Suprapubic skin (tissue), 4 donors: ENCODE measurements at regions not wholly inside any gene's neighbourhood (a gene's known extent, or its start where the extent isn't known, plus 50 kb on each side); places are given as distances from the start of the nearest gene placed in this dataset.
"Not testable (repeated sequence)": the region's sequence is repeated elsewhere in the genome, so short reads cannot be mapped to it uniquely, and the experiment has no call there.

Experiments used
- DNase-seq, 2 donors: peaks; one replicate each; pipeline ENCODE4 v3.0.0-alpha.2; 2019; ENCODE audit warnings: low spot score in 2 of 2
- H3K27ac ChIP-seq: fragments of 200-600 bp; sonication (generic); one replicate; pipeline ENCODE4 v1.5.1; 2019
- H3K27me3 ChIP-seq: fragments of 200-600 bp; sonication (generic); one replicate; pipeline ENCODE4 v1.5.1; 2019
- H3K36me3 ChIP-seq: fragments of 200-600 bp; sonication (generic); one replicate; pipeline ENCODE4 v1.5.1; 2019
- H3K4me1 ChIP-seq: fragments of 200-600 bp; sonication (generic); one replicate; pipeline ENCODE4 v1.5.1; 2019
- H3K4me3 ChIP-seq: fragments of 200-600 bp; sonication (generic); one replicate; pipeline ENCODE4 v1.5.1; 2019; ENCODE audit warnings: mild to moderate bottlenecking
- H3K9me3 ChIP-seq: fragments of 200-600 bp; sonication (generic); one replicate; pipeline ENCODE4 v1.5.1; 2019
- EP300 ChIP-seq: sonication (generic); formaldehyde crosslinking; IDR thresholded peaks from one replicate; pipeline ENCODE4 v1.6.1; 2017; ENCODE audit warnings: antibody characterized with exemption
- POLR2A ChIP-seq, 2 donors: fragments of 450-650 bp; IDR thresholded peaks; one replicate each; pipeline ENCODE4 v1.6.1; 2017; ENCODE audit warnings: antibody characterized with exemption in 2 of 2, mild to moderate bottlenecking in 2 of 2, moderate library complexity in 2 of 2
- POLR2AphosphoS5 ChIP-seq, 3 donors: sonication (generic); formaldehyde crosslinking; IDR thresholded peaks; one replicate each; pipeline ENCODE4 v1.6.1; 2017; ENCODE audit warnings: antibody characterized with exemption in 3 of 3
- WGBS: methylation state at CpG from one replicate; pipeline ENCODE4 v1.1.5; 2018; 5-methylcytosine and 5-hydroxymethylcytosine counted together
- TF ChIP-seq, protein P1 (sequence below), 2 donors: fragments of 200-600 bp in 1 of 2; fragments of 450-650 bp in 1 of 2; sonication (generic) in 1 of 2; IDR thresholded peaks; one replicate each; pipeline ENCODE4 v1.5.1; 2016 to 2019; ENCODE audit warnings: antibody characterized with exemption in 2 of 2, mild to moderate bottlenecking in 1 of 2, moderate library complexity in 1 of 2

DNA sequence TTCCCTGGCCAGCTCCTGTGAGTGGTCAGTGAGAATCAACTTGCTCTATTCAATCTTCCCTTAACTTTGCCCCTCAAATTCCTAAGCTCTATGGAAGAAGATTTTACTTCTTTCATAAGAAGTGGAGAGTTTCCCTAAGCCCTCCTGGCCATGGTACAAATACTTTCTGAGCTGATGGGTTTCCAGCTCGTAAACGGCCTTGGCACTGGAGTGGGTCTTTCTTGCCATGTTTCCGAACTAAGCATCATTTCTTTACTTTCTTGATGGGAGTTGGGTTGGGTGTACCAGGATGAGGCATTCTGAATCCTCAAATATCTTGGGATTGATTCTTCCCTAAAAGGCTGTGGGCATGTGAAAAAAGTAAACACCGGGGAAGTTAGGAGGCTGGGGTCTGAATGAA is 72.5 kb downstream of the ACKR3 start:
- Histone ChIP-seq H3K4me1 (peaks cover 13% of the 10 kb centered on the region), H3K4me3 (no peak overlapping the region), H3K9me3 (no peaks in the 10 kb centered on the region), H3K36me3 (no peaks in the 10 kb centered on the region), H3K27me3 (peaks cover 7% of the 10 kb centered on the region), H3K27ac (peak overlapping the region; percentile 77)
- TF ChIP-seq EP300 (no peak), POLR2A (IDR thresholded peaks at IDR 0.05) (no peak), POLR2AphosphoS5 (IDR thresholded peaks at IDR 0.05) (no peak)
- TF ChIP-seq, protein P1, sequence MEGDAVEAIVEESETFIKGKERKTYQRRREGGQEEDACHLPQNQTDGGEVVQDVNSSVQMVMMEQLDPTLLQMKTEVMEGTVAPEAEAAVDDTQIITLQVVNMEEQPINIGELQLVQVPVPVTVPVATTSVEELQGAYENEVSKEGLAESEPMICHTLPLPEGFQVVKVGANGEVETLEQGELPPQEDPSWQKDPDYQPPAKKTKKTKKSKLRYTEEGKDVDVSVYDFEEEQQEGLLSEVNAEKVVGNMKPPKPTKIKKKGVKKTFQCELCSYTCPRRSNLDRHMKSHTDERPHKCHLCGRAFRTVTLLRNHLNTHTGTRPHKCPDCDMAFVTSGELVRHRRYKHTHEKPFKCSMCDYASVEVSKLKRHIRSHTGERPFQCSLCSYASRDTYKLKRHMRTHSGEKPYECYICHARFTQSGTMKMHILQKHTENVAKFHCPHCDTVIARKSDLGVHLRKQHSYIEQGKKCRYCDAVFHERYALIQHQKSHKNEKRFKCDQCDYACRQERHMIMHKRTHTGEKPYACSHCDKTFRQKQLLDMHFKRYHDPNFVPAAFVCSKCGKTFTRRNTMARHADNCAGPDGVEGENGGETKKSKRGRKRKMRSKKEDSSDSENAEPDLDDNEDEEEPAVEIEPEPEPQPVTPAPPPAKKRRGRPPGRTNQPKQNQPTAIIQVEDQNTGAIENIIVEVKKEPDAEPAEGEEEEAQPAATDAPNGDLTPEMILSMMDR (IDR thresholded peaks at IDR 0.05): no peak
- WGBS: 29% methylated on average over 4 of the region's 4 CpGs
- DNase-seq: peak in 1 of 2 donors; percentile 74

- H3K4me3 ChIP-seq: no peak overlapping the region
- H3K27ac ChIP-seq: peak overlapping the region; percentile 80
- peaks cover 7% of the 10 kb centered on the region for H3K27me3 ChIP-seq
- peaks cover 13% of the 10 kb centered on the region for H3K4me1 ChIP-seq
- peak; percentile 96 for DNase-seq
- no peaks in the 10 kb centered on the region for H3K9me3 ChIP-seq
- 17% methylated on average over 21 of the region's 23 CpGs for WGBS
- H3K36me3 ChIP-seq: no peaks in the 10 kb centered on the region
- peak in 2 of 3 donors; percentile 45 to 60 for TF ChIP-seq POLR2AphosphoS5 (IDR thresholded peaks at IDR 0.05)
- peak; percentile 14 for TF ChIP-seq EP300
- TF ChIP-seq, protein P1 (IDR thresholded peaks at IDR 0.05): no peak
- no peak for TF ChIP-seq POLR2A (IDR thresholded peaks at IDR 0.05)
These were observed 73.1 kb downstream of the ACKR3 start for GRCh38 chr2:236642584-236643291.

DNA sequence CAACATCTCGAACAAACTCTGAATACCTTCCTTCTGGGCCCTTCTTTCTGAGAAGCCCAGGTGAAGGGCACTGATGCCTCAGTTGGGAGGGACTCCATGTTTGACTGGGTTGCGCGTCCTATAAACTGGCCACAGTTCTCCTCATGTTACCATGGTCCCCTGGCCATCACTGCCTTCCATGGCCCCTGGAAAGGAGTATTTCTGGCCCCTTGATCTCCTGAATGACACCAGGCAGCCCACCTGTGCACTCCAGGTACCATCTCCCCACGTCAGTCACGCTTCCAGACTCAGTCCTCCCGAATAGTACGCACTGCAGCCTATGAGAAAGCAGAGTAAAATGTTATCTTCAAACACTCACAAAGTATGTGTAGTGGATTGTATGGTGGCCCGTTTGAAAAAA is 73.9 kb downstream of the ACKR3 start:
- 94% methylated on average over 8 of the region's 8 CpGs for WGBS

DNA sequence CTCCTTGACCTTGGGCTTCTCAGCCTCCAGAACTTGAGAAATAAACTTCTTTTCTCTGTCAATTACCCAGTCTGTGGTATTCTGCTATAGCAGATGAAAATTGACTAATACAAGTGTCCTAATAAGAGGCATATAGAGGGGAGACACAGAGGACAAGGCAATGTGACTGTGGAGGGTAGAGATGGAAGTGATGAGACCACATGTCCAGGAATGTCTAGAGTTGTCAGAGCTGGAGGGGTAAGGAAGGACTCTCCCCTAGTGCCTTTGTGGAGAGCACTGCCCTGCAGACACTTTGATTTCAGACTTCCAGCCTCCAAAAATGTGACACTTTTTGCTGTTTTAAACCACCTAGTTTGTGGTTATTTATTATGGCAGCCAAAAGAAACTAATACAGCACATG is 74.4 kb downstream of the ACKR3 start:
- H3K9me3 ChIP-seq: no peaks in the 10 kb centered on the region
- no peak for TF ChIP-seq POLR2AphosphoS5 (IDR thresholded peaks at IDR 0.05)
- TF ChIP-seq EP300: no peak
- no peak for TF ChIP-seq POLR2A (IDR thresholded peaks at IDR 0.05)
- TF ChIP-seq, protein P1 (IDR thresholded peaks at IDR 0.05): no peak
- H3K36me3 ChIP-seq: no peaks in the 10 kb centered on the region
- H3K27ac ChIP-seq: no peak overlapping the region
- peaks cover 3% of the 10 kb centered on the region for H3K27me3 ChIP-seq
- peak; percentile 2 to 31 for DNase-seq
- H3K4me3 ChIP-seq: no peak overlapping the region
- H3K4me1 ChIP-seq: peaks cover 13% of the 10 kb centered on the region

More for the DNA sequence above, 73.9 kb downstream of the ACKR3 start:
- H3K4me1 ChIP-seq: peaks cover 13% of the 10 kb centered on the region
- H3K9me3 ChIP-seq: no peaks in the 10 kb centered on the region
- no peaks in the 10 kb centered on the region for H3K36me3 ChIP-seq
- H3K4me3 ChIP-seq: no peak overlapping the region
- peak overlapping the region; percentile 80 for H3K27ac ChIP-seq
- TF ChIP-seq EP300 (no peak), POLR2A (IDR thresholded peaks at IDR 0.05) (no peak), POLR2AphosphoS5 (IDR thresholded peaks at IDR 0.05) (no peak)
- TF ChIP-seq, protein P1 (IDR thresholded peaks at IDR 0.05): no peak
- peaks cover 7% of the 10 kb centered on the region for H3K27me3 ChIP-seq
- DNase-seq: peak; percentile 42 to 43

DNA sequence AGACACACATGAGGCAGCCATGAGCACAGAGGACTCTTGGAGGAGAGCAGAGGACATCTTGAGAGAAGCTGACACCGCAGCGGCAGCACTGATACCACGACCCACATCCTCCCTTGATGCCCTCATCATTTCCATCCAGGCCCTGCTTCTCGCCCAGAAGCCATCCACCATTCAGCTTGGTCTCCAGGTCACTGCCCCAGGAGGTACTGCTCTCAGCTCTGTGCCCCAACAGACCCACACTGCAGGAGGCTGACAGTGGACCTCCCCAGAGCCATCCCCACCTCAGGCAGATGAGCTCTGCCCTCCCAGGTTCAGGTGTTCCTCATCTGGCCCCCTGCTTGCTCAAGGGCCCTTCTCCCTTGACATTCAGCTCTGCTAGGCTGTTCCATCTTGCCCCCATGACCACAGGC is 74.9 kb downstream of the ACKR3 start:
- Histone ChIP-seq H3K36me3 (no peaks in the 10 kb centered on the region), H3K27ac (no peak overlapping the region), H3K4me3 (no peak overlapping the region), H3K4me1 (peaks cover 13% of the 10 kb centered on the region), H3K27me3 (peaks cover 3% of the 10 kb centered on the region), H3K9me3 (no peaks in the 10 kb centered on the region)
- peak; percentile 39 to 54 for DNase-seq
- WGBS: 75% methylated on average over 4 of the region's 4 CpGs
- TF ChIP-seq EP300 (no peak), POLR2AphosphoS5 (IDR thresholded peaks at IDR 0.05) (no peak)

GRCh38 chr2:236645141-236645540 is 75.5 kb downstream of the ACKR3 start:
- peaks cover 13% of the 10 kb centered on the region for H3K4me1 ChIP-seq
- not testable (repeated sequence) for H3K4me3 ChIP-seq, H3K9me3 ChIP-seq, H3K36me3 ChIP-seq, H3K27me3 ChIP-seq, H3K27ac ChIP-seq
- 98% methylated on average over 4 of the region's 4 CpGs for WGBS
- DNase-seq: peak in 1 of 2 donors; percentile 13
